IMR-90 (cell line): ENCODE measurements at regions not wholly inside any gene's neighbourhood (a gene's known extent, or its start where the extent isn't known, plus 50 kb on each side); places are given as distances from the start of the nearest gene placed in this dataset.
A peak's percentile ranks its signal among the peaks of the same experiment; 100 is the strongest.

Experiments used
- ATAC-seq: fragments of 200-7000 bp; cut with Tn5 transposase; 2 replicates; pipeline ENCODE4 v1.9.1; 2020; ENCODE audit warnings: low read depth, mild to moderate bottlenecking, moderate library complexity
- BruUV-seq: library from RNA; stranded (reverse); fragments of 400-500 nt; replicated peaks from 2 replicates; lab custom pipeline; 2021; lab: Mats Ljungman, UMichigan
- CTCF ChIA-PET: fragments of 300-600 bp; formaldehyde crosslinking; extraction: SDS; loops from one replicate; lab custom pipeline; 2021; ENCODE audit warnings: antibody characterized with exemption; lab: Yijun Ruan, JAX
- POLR2A ChIA-PET: fragments of 300-600 bp; sonication (Branson Sonifier 250); formaldehyde crosslinking; loops from one replicate; lab custom pipeline; 2022; ENCODE audit warnings: antibody characterized with exemption; ENCODE audit not compliant: unreplicated experiment; lab: Charles Lee
- DNase-seq: peaks from one replicate; pipeline ENCODE4 v3.0.0; 2013
- H2AFZ ChIP-seq: replicated peaks from 2 replicates; pipeline ENCODE3; 2013; ENCODE audit warnings: low read length, mild to moderate bottlenecking; ENCODE audit not compliant: poor library complexity
- H2AK5ac ChIP-seq: 2 replicates; pipeline ENCODE4 v1.6.1; 2013; ENCODE audit warnings: low read depth, low read length, inconsistent platforms
- H2AK9ac ChIP-seq: replicated peaks from 2 replicates; pipeline ENCODE3; 2013; ENCODE audit warnings: mild to moderate bottlenecking, low read depth, low read length, moderate library complexity; ENCODE audit not compliant: poor library complexity
- H2BK120ac ChIP-seq: 2 replicates; pipeline ENCODE4 v1.6.1; 2013; ENCODE audit warnings: low read depth, low read length, inconsistent platforms
- H2BK15ac ChIP-seq: 3 replicates; pipeline ENCODE4 v1.6.1; 2013; ENCODE audit warnings: low read depth, low read length, inconsistent platforms
- H2BK20ac ChIP-seq: 2 replicates; pipeline ENCODE4 v1.6.1; 2013; ENCODE audit warnings: low read depth, mild to moderate bottlenecking, inconsistent platforms, low read length, moderate library complexity
- H2BK5ac ChIP-seq: 2 replicates; pipeline ENCODE4 v1.6.1; 2013; ENCODE audit warnings: mild to moderate bottlenecking, low read depth, low read length, inconsistent platforms; ENCODE audit not compliant: poor library complexity, severe bottlenecking
- H3K14ac ChIP-seq: replicated peaks from 2 replicates; pipeline ENCODE4 v1.6.1; 2013; ENCODE audit warnings: low read depth, low read length, inconsistent platforms
- H3K18ac ChIP-seq: 2 replicates; pipeline ENCODE4 v1.6.1; 2013; ENCODE audit warnings: low read depth, low read length, control low read depth
- H3K23ac ChIP-seq: 2 replicates; pipeline ENCODE4 v1.6.1; 2013; ENCODE audit warnings: low read depth, low read length, inconsistent platforms
- H3K27ac ChIP-seq: 2 replicates; pipeline ENCODE4 v1.5.1; 2013; ENCODE audit warnings: mild to moderate bottlenecking, control low read depth, low read length; ENCODE audit not compliant: insufficient read depth
- H3K27me3 ChIP-seq: 2 replicates; pipeline ENCODE4 v1.6.1; 2013; ENCODE audit warnings: low read length; ENCODE audit not compliant: control insufficient read depth, insufficient read depth
- H3K36me3 ChIP-seq: 2 replicates; pipeline ENCODE4 v1.6.1; 2013; ENCODE audit warnings: low read length, mixed read lengths; ENCODE audit not compliant: control insufficient read depth, insufficient read depth
- H3K4ac ChIP-seq: 2 replicates; pipeline ENCODE4 v1.6.1; 2013; ENCODE audit warnings: low read depth, low read length, inconsistent platforms
- H3K4me1 ChIP-seq: 2 replicates; pipeline ENCODE4 v1.6.1; 2013; ENCODE audit warnings: low read length, mixed read lengths; ENCODE audit not compliant: control insufficient read depth, insufficient read depth
- H3K4me2 ChIP-seq: 2 replicates; pipeline ENCODE4 v1.6.1; 2013; ENCODE audit warnings: low read depth, mild to moderate bottlenecking, control low read depth, low read length, moderate library complexity
- H3K4me3 ChIP-seq: 2 replicates; pipeline ENCODE4 v1.5.1; 2013; ENCODE audit warnings: low read depth, mild to moderate bottlenecking, control low read depth, low read length, moderate library complexity; ENCODE audit not compliant: insufficient read depth
- H3K56ac ChIP-seq: 2 replicates; pipeline ENCODE4 v1.6.1; 2013; ENCODE audit warnings: low read length, inconsistent platforms; ENCODE audit not compliant: insufficient read depth; ENCODE audit errors: extremely low read depth
- H3K79me1 ChIP-seq, 2 experiments: 2 replicates each; pipeline ENCODE4 v1.6.1; 2013; ENCODE audit warnings: low read length in 2 of 2, inconsistent platforms in 1 of 2, low read depth in 1 of 2
- H3K9ac ChIP-seq: 2 replicates; pipeline ENCODE4 v1.6.1; 2013; ENCODE audit warnings: low read depth, low read length, control low read depth
- H3K9me1 ChIP-seq: 2 replicates; pipeline ENCODE4 v1.6.1; 2013; ENCODE audit warnings: low read length, inconsistent platforms; ENCODE audit not compliant: insufficient read depth
- H3K9me3 ChIP-seq: 2 replicates; pipeline ENCODE4 v1.6.1; 2013; ENCODE audit warnings: low read length; ENCODE audit not compliant: control insufficient read depth, insufficient read depth
- H4K20me1 ChIP-seq: 2 replicates; pipeline ENCODE4 v1.6.1; 2013; ENCODE audit warnings: low read length, inconsistent platforms; ENCODE audit not compliant: insufficient read depth
- H4K5ac ChIP-seq: 2 replicates; pipeline ENCODE4 v1.6.1; 2013; ENCODE audit warnings: mild to moderate bottlenecking, low read depth, low read length, control low read depth
- H4K8ac ChIP-seq, 2 experiments: 2 replicates each; pipeline ENCODE4 v1.6.1; 2013; ENCODE audit warnings: low read depth in 2 of 2, low read length in 2 of 2, control low read depth in 1 of 2, inconsistent platforms in 1 of 2
- H4K91ac ChIP-seq: 2 replicates; pipeline ENCODE4 v1.6.1; 2013; ENCODE audit warnings: low read depth, low read length, inconsistent platforms; ENCODE audit not compliant: insufficient read depth
- CHD1 ChIP-seq: IDR thresholded peaks from 2 replicates; pipeline ENCODE4 v1.6.1; 2012; ENCODE audit warnings: low read depth, low read length, improper control_type of control experiment
- ELK1 ChIP-seq: fragments of 150-350 bp; IDR thresholded peaks from 2 replicates; pipeline ENCODE4 v1.6.1; 2016; ENCODE audit warnings: low read depth, mild to moderate bottlenecking, low read length, moderate library complexity, borderline replicate concordance
- MAZ ChIP-seq: IDR thresholded peaks from 2 replicates; pipeline ENCODE4 v1.6.1; 2012; ENCODE audit warnings: low read depth, mild to moderate bottlenecking, low read length, improper control_type of control experiment, moderate library complexity, borderline replicate concordance
- NFE2L2 ChIP-seq: fragments of 150-350 bp; IDR thresholded peaks from 2 replicates; pipeline ENCODE4 v1.6.1; 2016; ENCODE audit warnings: low read depth, mild to moderate bottlenecking, low read length
- RAD21 ChIP-seq: IDR thresholded peaks from 2 replicates; pipeline ENCODE4 v1.6.1; 2012; ENCODE audit warnings: low read length, improper control_type of control experiment
- WGBS, 2 experiments: methylation state at CpG; one replicate each; pipeline versions ENCODE4 v1.1.5 to v1.1.7; 2013; ENCODE audit warnings: missing lambda C conversion rate in 2 of 2; ENCODE audit not compliant: insufficient read length in 1 of 2; ENCODE audit errors: extremely low coverage in 2 of 2; 5-methylcytosine and 5-hydroxymethylcytosine counted together
- dilution Hi-C: fragments of 300-500 bp; cut with HindIII; formaldehyde crosslinking; loops from one replicate; pipeline ENCODE4 v1.14.3; 2018; ENCODE audit warnings: low sequenced_read_pairs; ENCODE audit not compliant: unreplicated experiment
- in situ Hi-C: fragments of 300-500 bp; cut with MboI; formaldehyde crosslinking; loops from 3 replicates; pipeline ENCODE4 v1.14.3; 2019; ENCODE audit warnings: low sequenced_read_pairs, inconsistent platforms, mixed read lengths
- intact Hi-C: fragments of 100-400 bp; cut with micrococcal nuclease; formaldehyde crosslinking; loops from 2 replicates; pipeline ENCODE4 v1.10.0; 2022

- no peak for TF ChIP-seq MAZ
- no peak for TF ChIP-seq CHD1
- no peak for TF ChIP-seq RAD21
- TF ChIP-seq ELK1: no peak
- TF ChIP-seq NFE2L2: no peak
- Histone ChIP-seq H3K14ac (no peak overlapping the region; the same call in 1 of the 2 replicates), H2BK120ac (peak overlapping the region; percentile 62; the same call in 1 of the 2 replicates), H3K56ac (peak overlapping the region; percentile 24; the same call in 1 of the 2 replicates), H3K9ac (peak overlapping the region; percentile 42; the same call in 1 of the 2 replicates), H2AFZ (peak overlapping the region; percentile 70), H2BK20ac (peak overlapping the region; percentile 22), H4K20me1 (no peaks in the 10 kb centered on the region), H3K9me3 (no peaks in the 10 kb centered on the region), H3K4me1 (peaks cover 6% of the 10 kb centered on the region), H3K18ac (no peak overlapping the region; the same call in 1 of the 2 replicates), H3K27ac (no peak overlapping the region), H3K9me1 (peaks cover 6% of the 10 kb centered on the region), H4K5ac (no peak overlapping the region), H2BK5ac (no peak overlapping the region), H3K36me3 (no peaks in the 10 kb centered on the region), H2BK15ac (peak overlapping the region; percentile 48; the same call in 1 of the 3 replicates), H3K23ac (no peak overlapping the region; the same call in 1 of the 2 replicates), H4K91ac (no peak overlapping the region), H3K4ac (peak overlapping the region; percentile 21; the same call in 1 of the 2 replicates), H3K4me3 (0 out of 2 replicates have a peak overlapping the region, but pooled peaks have one; percentile 7), H2AK5ac (no peak overlapping the region), H3K27me3 (no peaks in the 10 kb centered on the region), H3K4me2 (peak overlapping the region; percentile 60), H2AK9ac (no peak overlapping the region), H3K79me1 (no peaks in the 10 kb centered on the region), H4K8ac (peak overlapping the region; percentile 26 to 42; a peak in 1 of 4 replicates)
- dilution Hi-C loops (no loop called here), in situ Hi-C loops (no loop called here), intact Hi-C loops (no loop called here)
- BruUV-seq: no TSS peak
- ChIA-PET CTCF (no interaction called here), POLR2A (no interaction called here)
- no CpG with 5 or more reads among the region's 4 CpGs for WGBS, 2 experiments
- ATAC-seq (no peak), DNase-seq (no peak)
These were observed 340.3 kb upstream of the WWC1 start for GRCh38 chr5:167951116-167951515.
